ENCODE measurements at regions not wholly inside any gene's neighbourhood (a gene's known extent, or its start where the extent isn't known, plus 50 kb on each side); places are given as distances from the start of the nearest gene placed in this dataset.

- DNase-seq: no peak
- Histone ChIP-seq H3K79me2 (ENCODE audit: low read length) (no peaks in the 10 kb centered on the region), H3K4me1 (ENCODE audit: low read length) (no peaks in the 10 kb centered on the region), H3K9me3 (replicated peaks; ENCODE audit: insufficient read depth, low read length) (no peaks in the 10 kb centered on the region), H3K27me3 (replicated peaks; ENCODE audit: insufficient read depth, low read length) (no peaks in the 10 kb centered on the region), H3K4me2 (ENCODE audit: low read depth, low read length) (no peak overlapping the region), H2AFZ (ENCODE audit: low read length) (no peak overlapping the region), H3K27ac (ENCODE audit: low read length) (no peak overlapping the region), H3K36me3 (replicated peaks; ENCODE audit: insufficient read depth, low read length) (no peaks in the 10 kb centered on the region), H3K9ac (ENCODE audit: low read length) (no peak overlapping the region), H3K9me2 (replicated peaks; ENCODE audit: insufficient read depth, low read length) (no peaks in the 10 kb centered on the region), H3K4me3 (ENCODE audit: low read length) (no peak overlapping the region), H3F3A (ENCODE audit: insufficient read depth, low read length) (no peaks in the 10 kb centered on the region), H4K20me1 (ENCODE audit: insufficient read depth, low read length) (no peaks in the 10 kb centered on the region)
- TF ChIP-seq EZH2 (optimal IDR thresholded peaks at IDR 0.05; ENCODE audit: low read depth, low read length) (no peak), EZH2phosphoT487 (IDR thresholded peaks at IDR 0.05; ENCODE audit: low read length) (no peak)
- TF ChIP-seq, protein P1, sequence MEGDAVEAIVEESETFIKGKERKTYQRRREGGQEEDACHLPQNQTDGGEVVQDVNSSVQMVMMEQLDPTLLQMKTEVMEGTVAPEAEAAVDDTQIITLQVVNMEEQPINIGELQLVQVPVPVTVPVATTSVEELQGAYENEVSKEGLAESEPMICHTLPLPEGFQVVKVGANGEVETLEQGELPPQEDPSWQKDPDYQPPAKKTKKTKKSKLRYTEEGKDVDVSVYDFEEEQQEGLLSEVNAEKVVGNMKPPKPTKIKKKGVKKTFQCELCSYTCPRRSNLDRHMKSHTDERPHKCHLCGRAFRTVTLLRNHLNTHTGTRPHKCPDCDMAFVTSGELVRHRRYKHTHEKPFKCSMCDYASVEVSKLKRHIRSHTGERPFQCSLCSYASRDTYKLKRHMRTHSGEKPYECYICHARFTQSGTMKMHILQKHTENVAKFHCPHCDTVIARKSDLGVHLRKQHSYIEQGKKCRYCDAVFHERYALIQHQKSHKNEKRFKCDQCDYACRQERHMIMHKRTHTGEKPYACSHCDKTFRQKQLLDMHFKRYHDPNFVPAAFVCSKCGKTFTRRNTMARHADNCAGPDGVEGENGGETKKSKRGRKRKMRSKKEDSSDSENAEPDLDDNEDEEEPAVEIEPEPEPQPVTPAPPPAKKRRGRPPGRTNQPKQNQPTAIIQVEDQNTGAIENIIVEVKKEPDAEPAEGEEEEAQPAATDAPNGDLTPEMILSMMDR (IDR thresholded peaks at IDR 0.05; ENCODE audit: low read length): no peak
Measured at GRCh38 chr9:13737885-13738284, 458.4 kb upstream of the MPDZ start.

DNA sequence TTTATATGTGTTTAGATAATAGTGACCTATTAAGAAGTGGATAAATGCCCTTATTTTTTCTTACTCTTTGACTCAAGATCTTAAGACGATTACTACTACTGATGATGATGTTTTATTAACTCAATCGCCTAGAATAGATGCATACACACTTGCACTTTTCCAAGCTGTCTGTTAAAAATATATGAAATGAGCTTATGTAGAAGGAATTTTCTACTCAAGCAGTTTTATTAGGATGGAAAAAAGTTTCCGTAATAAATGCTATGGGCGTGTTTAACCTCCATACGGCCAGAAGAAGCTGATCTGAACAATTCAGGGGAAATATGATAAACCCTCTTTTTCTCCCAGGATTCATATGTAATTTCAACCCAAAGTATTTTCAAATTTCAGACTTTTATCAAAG, 455.7 kb upstream of the MPDZ start:
- Histone ChIP-seq H3K9ac (ENCODE audit: low read length) (no peak overlapping the region), H3K9me3 (replicated peaks; ENCODE audit: insufficient read depth, low read length) (no peaks in the 10 kb centered on the region), H3K27ac (ENCODE audit: low read length) (no peak overlapping the region), H3K9me2 (replicated peaks; ENCODE audit: insufficient read depth, low read length) (no peaks in the 10 kb centered on the region), H3F3A (ENCODE audit: insufficient read depth, low read length) (no peaks in the 10 kb centered on the region), H3K79me2 (ENCODE audit: low read length) (no peaks in the 10 kb centered on the region), H3K4me2 (ENCODE audit: low read depth, low read length) (no peak overlapping the region), H3K4me3 (ENCODE audit: low read length) (no peak overlapping the region), H3K36me3 (replicated peaks; ENCODE audit: insufficient read depth, low read length) (no peaks in the 10 kb centered on the region), H3K4me1 (ENCODE audit: low read length) (no peaks in the 10 kb centered on the region), H3K27me3 (replicated peaks; ENCODE audit: insufficient read depth, low read length) (no peaks in the 10 kb centered on the region), H2AFZ (ENCODE audit: low read length) (no peak overlapping the region), H4K20me1 (ENCODE audit: insufficient read depth, low read length) (no peaks in the 10 kb centered on the region)
- DNase-seq: no peak
- TF ChIP-seq EZH2phosphoT487 (IDR thresholded peaks at IDR 0.05; ENCODE audit: low read length): no peak
- no peak for TF ChIP-seq EZH2 (optimal IDR thresholded peaks at IDR 0.05; ENCODE audit: low read depth, low read length)
- TF ChIP-seq, protein P1 (IDR thresholded peaks at IDR 0.05; ENCODE audit: low read length): no peak

GRCh38 chr9:13734601-13735000, 455.1 kb upstream of the MPDZ start:
- TF ChIP-seq, protein P1 (IDR thresholded peaks at IDR 0.05; ENCODE audit: low read length): no peak
- TF ChIP-seq EZH2phosphoT487 (IDR thresholded peaks at IDR 0.05; ENCODE audit: low read length): no peak
- TF ChIP-seq EZH2 (optimal IDR thresholded peaks at IDR 0.05; ENCODE audit: low read depth, low read length): no peak
- H3F3A ChIP-seq (ENCODE audit: insufficient read depth, low read length): no peaks in the 10 kb centered on the region
- no peaks in the 10 kb centered on the region for H4K20me1 ChIP-seq (ENCODE audit: insufficient read depth, low read length)
- DNase-seq: no peak
- no peak overlapping the region for H2AFZ ChIP-seq (ENCODE audit: low read length)
- no peak overlapping the region for H3K4me3 ChIP-seq (ENCODE audit: low read length)
- H3K9me3 ChIP-seq (replicated peaks; ENCODE audit: insufficient read depth, low read length): no peaks in the 10 kb centered on the region
- H3K4me1 ChIP-seq (ENCODE audit: low read length): no peaks in the 10 kb centered on the region
- H3K27me3 ChIP-seq (replicated peaks; ENCODE audit: insufficient read depth, low read length): no peaks in the 10 kb centered on the region
- H3K27ac ChIP-seq (ENCODE audit: low read length): no peak overlapping the region
- no peaks in the 10 kb centered on the region for H3K79me2 ChIP-seq (ENCODE audit: low read length)
- H3K9ac ChIP-seq (ENCODE audit: low read length): no peak overlapping the region
- H3K36me3 ChIP-seq (replicated peaks; ENCODE audit: insufficient read depth, low read length): no peaks in the 10 kb centered on the region
- H3K9me2 ChIP-seq (replicated peaks; ENCODE audit: insufficient read depth, low read length): no peaks in the 10 kb centered on the region
- H3K4me2 ChIP-seq (ENCODE audit: low read depth, low read length): no peak overlapping the region
